DMS 273 (cell line): ENCODE measurements at regions not wholly inside any gene's neighbourhood (a gene's known extent, or its start where the extent isn't known, plus 50 kb on each side); places are given as distances from the start of the nearest gene placed in this dataset.

ENCODE experiments used
- DNase-seq: peaks from one replicate; lab custom pipeline; 2025; ENCODE audit not compliant: unreplicated experiment; lab: John Stamatoyannopoulos, UW

DNA sequence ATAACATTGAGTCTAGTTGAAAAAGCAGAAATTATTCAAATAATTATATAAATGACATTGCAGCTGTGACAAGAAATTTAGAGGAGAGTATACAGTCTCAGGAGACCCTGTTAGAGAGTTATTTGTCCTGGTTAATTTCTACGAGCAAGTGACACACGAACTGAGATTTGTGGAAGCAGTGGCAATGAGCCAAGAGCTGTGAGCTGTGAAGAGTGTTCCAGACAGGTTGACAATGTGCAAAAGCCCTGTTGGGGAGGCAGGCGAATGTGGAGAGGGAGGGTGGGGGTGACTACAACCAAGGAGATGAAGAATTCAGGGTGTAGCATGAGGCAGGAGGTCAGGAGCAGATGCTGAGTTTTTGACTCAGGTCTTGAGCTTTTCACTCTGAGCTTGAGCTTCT, 620.2 kb upstream of the TENM4 start:
- DNase-seq, result no peak

DNA sequence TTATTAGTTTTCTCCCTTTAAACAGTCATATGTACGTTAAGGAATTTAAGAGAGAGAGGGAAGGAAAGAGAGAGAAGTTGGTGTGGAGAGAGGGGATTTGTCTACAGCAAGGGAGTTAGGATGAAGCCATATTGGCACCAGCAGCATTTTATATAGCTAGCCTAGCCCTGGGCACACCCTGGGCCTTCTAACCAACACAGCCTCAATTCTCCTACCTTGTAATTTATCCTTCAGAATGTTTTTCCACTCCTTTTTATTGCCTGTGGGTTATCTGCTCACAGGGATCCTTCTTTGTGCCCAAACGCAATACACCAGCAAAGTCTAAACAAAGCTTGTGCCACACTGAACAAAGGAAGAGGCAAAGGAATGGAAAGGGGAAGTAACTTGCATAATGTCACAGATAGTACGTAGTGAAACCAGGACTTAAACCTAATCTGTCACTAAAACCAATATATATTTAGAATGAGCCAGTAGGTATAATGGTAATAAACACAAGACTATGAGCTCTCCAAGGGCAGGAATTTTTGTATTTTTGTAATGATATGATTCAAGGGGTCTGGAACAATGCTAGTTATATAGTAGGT, 613.8 kb upstream of the TENM4 start:
- no peak for DNase-seq

DNA sequence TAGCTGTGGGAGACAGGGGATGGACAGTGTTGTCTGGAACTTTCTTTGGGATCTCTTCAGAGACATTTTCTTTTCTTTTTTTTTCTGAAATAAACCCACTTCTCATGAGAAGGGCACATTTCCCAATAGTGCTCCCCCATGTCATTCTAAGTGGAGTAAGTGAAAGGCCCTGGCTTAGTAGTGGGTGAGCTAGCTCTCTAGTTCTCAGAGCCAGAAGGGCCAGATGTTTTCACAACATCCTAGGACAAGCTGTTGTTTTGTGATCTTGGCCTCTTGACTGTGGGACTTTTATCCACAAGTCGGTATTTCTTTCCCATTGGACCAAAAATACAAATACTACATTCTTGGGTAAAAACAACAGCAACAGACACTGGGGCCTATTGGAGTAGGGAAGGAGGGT, 607.7 kb upstream of the TENM4 start:
- DNase-seq, result no peak

DNA sequence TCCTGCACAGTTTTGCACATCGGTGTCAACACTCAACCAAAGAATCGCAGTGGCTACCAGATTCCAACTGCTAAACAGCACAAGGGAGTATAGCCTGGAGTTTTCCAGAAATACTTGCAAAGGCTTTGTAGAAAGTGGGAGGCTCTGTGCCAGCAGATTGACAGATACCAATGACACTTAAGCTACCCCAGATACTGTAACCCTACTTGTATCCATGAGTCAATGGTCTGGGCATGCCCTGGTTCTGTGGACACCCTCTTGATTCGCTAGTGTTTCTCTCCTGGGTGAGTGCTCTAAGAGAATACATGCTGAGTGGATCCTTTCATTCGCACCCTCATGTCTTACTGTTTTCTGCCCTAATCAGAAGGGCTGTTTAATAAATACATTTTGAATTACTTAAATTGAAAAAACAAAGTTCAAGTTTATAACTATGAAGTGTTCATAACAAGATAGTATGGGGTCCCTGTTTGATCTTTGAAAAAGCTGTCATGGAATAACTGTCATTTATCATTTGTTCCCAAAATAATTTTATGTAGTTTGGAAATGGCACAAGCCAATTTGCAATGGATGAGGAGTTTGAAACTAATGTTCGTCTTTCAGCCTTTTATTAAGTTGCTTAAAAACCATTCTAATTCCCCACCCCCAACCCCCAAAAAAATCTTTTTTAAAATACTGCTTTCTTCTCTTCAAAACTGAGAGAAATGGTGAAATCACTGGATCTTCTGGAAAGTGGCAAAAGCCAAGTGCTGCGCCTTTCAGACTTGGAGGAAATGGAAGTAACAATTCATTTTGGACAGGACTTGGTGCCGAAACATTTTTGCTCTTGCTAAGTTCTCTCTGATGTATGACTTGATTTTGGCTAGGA, 600.5 kb upstream of the TENM4 start:
- no peak for DNase-seq

DNA sequence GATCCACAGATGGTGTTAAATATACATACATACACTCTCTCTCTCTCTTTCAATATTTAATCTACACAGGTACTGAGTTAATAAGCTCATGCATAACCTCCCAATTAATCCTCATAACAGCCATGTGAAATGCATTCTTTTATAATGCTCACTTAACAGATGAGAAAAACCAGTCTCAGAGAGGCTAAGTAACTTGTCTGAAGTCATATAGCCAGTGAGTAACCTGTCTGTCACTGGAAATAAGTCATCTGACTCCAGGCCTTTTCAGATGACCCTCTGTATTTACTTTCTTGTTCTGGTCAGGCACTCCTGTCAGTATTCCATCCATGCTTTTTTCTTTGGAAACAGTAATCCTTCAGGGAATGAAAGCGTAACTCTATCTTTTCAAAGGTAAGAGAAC, 594.0 kb upstream of the TENM4 start:
- no peak for DNase-seq

DNA sequence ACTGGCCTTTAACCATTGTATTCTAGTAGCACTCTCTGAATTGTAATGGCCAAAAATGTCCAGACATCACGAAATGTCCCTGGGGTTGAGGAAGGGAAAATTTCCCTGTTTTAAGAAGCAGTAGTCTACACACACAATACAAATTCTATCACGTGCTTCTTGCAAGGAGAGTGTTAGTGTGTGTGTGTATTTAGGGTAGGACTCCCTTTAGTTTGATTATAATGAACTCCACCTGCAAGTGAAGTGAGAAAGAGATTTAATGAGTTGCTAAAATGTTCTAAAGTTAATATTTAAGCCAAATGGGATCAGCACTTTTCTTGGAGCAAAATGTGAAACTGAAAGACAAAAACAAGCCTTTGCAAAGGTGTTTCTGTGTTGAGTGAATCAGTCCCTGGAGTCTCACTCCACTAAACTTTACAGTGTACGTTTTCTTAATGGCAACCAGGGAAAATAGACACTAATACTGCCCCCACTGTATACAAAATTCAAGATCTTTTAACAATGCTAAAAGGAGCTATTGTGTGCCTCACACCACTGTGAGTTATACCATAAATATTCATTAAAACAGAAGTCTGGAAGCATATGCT, 590.3 kb upstream of the TENM4 start:
- no peak for DNase-seq

DNA sequence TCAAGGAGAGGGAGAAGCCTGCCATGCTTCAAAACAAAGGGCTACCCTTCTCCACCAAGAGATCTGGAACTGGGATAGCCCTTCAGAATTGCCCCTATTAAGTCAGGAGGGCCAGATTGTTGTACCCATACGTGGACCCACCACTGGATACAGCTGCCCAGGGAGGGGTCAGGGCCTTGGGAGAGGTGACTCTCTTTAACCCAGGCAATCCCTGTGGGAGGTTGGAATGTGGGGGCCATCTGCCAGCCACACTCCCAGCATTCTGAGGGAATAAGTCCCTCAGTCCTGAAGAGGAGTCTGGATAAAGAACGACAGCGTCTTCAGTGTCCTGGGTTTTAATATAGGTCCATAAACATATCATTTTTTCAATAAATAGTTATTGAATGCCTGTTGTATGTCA, 588.2 kb upstream of the TENM4 start:
- DNase-seq, result no peak

DNA sequence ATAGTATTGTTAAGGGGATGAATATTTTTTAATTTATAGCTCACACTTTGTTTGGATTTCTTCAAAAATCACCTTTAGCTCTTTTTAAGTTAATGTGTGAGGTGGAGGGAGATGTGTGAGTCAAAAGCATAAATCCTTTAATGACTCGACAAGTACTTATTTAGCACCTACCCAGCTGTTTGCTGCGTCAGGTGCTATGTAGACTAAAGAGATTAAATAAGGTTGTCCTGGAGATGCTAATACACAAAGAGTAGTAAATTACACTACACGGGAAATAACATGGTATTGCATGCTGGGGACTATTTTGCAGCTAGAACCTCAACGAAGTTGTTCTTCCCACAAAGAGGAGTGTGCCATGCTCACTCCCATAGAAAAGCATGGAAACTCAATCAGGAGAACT, 583.3 kb upstream of the TENM4 start:
- no peak for DNase-seq

DNA sequence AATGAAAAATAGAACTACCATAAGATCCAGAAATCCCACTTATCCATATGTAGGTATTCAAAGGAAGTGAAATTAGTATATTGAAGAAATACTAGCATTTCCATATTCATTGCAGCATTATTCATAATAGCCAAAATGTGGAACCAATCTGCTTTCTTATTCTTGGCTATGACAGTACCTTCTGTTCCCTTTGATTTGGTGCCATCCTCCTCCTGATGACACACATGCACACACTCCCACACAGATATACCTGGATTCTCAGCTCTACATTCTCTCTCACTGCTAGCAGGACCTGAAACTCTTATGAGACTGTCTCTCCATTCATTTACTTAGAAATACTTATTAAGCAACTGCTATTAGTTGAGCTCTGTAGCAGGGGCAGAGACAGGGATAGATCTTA, 582.6 kb upstream of the TENM4 start:
- DNase-seq, result no peak

DNA sequence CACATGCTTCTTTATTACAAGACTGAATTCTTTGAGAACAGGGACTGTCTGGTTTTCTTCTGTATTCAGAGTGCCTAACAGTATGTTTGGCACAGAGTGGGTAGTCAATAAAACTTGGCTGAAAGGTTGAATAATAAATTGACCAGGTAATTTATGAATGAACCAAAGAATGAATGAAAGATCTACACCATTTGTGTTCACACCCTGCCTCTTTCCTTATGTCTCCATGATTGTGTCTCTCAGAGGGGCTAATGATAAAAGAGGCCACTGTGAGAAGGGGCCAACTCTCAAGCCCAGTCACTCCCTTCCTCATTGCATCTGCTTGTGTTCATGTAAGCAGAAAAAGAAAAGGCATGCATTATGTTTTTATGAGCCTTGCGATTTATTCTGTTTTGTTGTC, 569.7 kb upstream of the TENM4 start:
- no peak for DNase-seq

DNA sequence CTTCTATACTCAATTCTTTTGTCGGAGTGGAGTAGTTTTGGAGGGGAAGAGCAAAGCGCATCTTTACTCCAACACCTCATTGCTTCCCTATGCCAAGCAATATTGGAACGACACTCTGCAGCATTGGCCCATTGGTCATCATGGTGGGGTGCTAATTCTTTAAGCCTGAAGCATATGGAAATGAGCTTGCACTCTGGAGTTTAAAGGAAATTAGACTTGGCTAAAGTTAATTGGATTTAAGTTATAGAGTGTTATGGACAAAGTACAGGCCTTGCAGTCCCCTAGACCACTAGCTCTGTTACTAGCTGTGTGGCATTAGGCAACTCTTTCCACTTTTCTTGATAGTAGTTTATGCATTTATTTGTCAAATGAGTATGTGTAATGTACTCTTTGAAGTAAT, 568.3 kb upstream of the TENM4 start:
- DNase-seq, result no peak

DNA sequence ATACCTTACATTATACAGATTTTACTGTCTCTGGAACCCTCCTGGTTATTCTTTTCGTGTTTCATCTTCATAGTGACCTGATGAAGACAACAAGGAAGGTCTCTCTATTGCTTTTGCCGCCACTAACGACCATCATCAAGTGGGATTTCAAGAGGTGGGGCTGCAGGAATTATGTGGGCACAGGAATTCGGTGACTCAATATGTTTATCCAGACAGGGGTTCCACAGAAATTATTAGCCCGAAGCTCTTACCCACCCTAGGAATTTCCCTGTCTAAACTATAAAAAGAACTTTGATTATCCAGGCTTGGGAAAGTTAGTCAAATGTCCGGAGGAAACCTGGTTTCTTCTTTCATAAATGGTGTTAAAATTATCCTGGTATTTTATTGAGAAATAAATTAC, 566.8 kb upstream of the TENM4 start:
- no peak for DNase-seq

DNA sequence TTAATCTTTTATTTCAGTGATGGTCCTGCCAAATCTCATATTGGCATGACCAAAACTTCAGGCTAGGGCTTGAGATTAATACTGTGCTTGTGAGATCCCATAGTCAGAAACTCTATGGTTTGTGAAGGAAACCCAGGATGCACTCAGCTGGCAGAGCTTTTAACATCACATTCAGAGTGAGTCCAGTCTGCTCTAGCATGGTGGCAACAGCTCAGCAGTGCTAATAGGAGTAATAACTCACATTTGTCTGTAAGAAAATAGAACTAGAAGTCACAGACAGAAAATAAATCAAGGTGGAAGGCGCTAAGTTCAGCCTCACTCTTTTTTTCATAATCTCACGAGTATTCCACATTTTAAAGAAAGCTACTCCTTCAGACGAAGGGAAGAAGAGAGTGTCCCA, 549.3 kb upstream of the TENM4 start:
- DNase-seq, result no peak

DNA sequence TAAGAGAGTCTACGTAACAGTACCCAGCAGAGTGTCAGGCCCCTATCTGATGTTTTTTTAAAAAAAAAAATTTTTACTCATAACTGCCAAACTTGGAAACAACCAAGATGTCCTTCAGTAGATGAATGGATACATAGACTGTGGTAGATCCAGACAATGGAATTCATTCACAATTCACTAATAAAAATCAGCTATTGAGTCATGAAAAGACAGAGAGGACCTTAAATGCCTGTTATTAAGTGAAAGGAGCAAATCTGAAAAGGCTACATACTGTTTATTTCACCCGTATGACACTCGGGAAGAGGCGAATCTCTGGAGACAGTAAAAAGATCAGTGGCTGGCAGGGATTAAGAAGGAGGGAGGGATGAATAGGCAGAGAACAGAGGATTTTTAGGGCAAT, 541.4 kb upstream of the TENM4 start:
- no peak for DNase-seq

DNA sequence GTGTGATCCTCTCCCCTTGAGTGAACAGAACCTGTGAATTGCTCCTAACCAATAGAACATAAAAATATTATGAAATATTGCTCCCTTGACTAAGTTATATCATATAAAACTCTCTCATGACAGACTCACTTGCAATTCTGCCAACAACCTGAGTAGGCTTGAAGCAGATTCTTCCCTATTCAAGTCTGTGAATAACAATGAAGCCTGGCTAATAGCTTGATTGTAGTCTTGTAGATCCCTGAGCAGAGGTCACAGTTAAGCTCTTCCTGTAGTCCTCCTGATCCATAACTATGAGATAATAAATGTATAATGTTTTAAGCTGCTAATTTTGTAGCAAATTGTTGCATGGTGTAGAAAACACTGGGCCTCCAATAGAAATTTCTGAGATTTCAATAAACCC, 540.1 kb upstream of the TENM4 start:
- no peak for DNase-seq

DNA sequence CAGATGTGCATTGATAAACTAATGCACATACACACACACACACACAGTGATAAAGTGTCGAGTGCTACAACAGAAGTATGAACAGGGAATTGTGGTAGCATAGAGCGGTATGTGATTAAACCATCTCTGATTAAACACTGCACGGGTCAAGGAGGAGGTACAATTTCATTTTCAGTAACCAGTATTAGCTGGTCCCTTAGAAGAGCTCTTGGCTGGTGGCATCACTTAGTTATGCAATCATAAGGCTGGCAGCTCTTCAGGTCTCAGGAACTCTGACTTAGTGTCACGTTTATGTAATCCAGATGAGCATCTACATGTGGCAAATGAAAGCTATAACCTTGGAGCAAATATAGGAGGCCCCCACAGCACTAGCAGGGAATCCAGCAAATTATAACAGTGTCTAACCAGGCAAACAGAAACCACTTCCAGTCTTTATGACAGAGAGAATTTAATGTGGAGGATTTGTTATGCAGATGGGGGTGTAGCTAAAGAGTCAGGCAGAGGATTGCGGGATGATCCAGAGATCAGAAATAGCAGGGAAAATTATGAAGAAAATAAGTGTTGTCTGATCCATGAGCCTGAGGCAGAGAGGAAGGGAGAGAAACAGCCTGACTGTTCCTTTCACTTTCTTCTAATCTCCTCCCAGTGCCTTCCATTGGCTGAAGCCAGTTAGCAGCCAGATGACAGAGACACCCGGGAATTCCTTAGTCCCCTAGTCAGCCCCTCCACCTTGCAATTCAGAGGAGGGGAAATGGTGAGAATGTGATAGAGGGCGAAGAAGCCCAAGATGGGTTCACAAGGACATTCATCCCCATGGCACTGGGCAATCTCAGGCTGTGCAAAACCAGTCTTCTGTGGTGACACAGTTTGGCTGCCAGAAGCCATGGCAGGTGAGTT, 533.1 kb upstream of the TENM4 start:
- no peak for DNase-seq

DNA sequence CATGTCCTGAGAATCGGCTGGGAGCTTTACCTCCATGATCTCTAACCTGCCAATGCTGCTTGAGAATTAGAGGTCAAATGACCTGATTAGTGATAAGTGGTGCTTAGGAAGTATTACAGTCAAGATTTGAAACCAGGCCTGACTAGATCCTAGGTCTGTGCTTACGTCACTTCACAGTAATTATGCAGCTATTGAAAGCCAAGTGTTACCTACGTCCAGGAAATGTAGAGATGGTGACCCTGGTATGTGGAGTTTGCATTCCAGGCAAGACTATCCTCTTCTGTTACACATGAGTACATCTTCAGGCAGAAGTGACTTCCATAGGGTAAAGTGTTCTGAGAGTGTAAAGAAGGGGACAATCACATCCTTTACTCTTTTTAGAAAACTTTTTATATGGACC, 530.4 kb upstream of the TENM4 start:
- no peak for DNase-seq

DNA sequence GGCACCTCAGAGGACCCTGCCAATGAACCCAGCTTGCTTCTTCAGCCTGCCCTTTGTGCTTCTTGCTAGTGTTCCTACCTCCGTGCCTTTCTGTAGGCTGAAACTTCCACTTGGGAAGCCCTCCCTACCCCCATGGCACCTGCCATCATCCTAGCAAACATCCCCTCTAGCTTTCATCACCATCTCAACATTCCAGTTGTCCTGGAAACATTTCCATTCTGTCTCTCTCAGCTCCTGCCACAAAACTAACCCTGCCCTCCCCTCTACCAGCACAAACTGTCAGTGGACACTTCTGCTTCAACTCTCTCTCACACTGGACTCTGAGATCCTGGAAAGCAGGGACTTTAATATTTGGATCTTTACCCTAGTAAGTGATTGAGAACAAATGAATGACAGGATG, 525.8 kb upstream of the TENM4 start:
- no peak for DNase-seq

DNA sequence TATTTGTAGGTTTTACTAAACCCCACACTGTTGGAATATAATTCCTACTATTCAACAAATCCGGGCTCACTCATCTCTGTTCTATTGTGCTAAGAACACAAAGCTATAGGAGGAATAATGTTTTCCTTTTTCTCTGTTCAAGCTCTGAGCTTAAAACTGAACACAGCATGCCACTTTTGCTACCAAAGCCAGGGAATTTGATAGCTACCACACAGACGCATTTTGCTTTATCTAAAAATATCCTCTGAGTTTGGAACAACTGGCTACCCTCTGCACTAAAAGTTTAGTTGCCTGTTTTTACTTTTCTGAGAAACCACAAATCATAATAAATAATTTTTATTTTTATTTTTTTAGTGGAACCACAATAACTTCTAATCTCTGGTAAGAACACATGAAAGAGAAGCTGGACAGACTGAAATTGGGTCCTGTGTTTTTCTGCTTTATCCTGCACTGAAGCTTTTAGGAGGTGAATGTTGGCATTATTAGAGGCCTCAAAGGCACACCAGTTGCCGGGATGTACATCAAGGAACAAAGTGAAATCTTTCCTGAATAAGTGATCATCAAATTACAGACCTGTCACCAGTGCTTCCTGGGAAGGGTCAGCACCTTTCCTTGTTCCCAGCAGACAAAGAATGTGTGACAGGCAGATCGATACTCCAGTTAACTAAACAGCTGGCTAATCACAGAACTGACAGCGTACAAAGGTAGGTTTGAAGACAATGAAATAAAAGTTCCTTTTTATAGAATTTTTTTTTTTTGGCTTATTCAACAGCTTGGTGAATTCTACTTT, 523.2 kb upstream of the TENM4 start:
- no peak for DNase-seq

DNA sequence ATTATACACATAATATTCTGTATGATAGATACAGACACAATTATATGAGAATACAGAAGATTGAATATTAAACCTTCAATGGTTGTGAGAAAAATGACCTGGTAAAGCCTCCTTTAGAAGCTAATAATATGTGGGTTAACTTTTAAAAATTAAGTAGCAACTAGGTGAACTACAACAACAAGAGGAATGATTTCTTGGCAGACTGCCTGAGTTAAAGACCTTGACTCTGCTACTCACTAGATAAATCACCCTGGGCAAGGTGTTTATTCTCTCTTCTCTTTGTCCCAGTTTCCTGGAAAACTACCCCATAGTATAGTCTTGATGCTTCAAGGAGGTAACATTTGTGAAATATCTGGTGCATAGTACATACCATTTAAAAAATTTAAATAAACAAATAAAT, 519.6 kb upstream of the TENM4 start:
- DNase-seq, result no peak

DNA sequence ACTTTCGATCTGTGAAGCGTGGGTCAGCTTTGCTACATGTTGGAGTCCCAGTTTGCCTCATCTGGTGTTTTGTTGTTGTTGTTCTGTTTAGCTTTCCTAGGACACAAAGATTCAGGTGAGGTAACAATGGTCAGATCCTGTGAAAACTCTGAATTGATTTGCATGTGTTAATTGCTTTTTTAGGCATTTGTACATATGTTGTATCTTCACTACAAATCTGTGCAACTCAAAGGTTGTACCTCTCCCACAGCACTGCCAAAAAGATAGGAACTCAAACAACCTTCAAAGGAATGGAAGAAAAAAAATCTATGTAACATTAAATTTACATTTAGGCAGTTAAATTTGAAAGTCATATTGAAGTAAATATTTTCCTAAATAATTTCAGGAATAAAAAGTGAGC, 518.5 kb upstream of the TENM4 start:
- no peak for DNase-seq
